ENCODE measurements at regions not wholly inside any gene's neighbourhood (a gene's known extent, or its start where the extent isn't known, plus 50 kb on each side); places are given as distances from the start of the nearest gene placed in this dataset.

GRCh38 chr11:13875643-13876042 is 86.9 kb upstream of the SPON1 start:
- Histone ChIP-seq H4K20me1 (ENCODE audit: insufficient read depth, low read length) (no peaks in the 10 kb centered on the region), H3K4me3 (ENCODE audit: insufficient read depth, low read depth, low read length) (no peak overlapping the region), H3K79me2 (ENCODE audit: insufficient read depth, low read length) (no peaks in the 10 kb centered on the region), H3K9me3 (ENCODE audit: insufficient read depth, low read depth, low read length) (no peaks in the 10 kb centered on the region), H2AFZ (ENCODE audit: low read depth, low read length) (no peak overlapping the region), H3K36me3 (ENCODE audit: insufficient read depth, low read length) (no peaks in the 10 kb centered on the region), H3K9ac (ENCODE audit: low read length) (no peak overlapping the region), H3K27me3 (ENCODE audit: insufficient read depth, low read length) (no peaks in the 10 kb centered on the region), H3K27ac (ENCODE audit: low read depth, low read length) (no peak overlapping the region), H3K4me2 (ENCODE audit: low read length) (no peak overlapping the region), H3K4me1 (ENCODE audit: insufficient read depth, low read length) (no peaks in the 10 kb centered on the region)
- TF ChIP-seq CTCF (IDR thresholded peaks at IDR 0.05; ENCODE audit: insufficient read depth, low read depth, low read length): no peak
- no peak for TF ChIP-seq EZH2 (IDR thresholded peaks at IDR 0.05; ENCODE audit: insufficient read depth, low read length)
- no peak overlapping the region for H3K27ac Mint-ChIP-seq (ENCODE audit: unreplicated experiment)
- peaks cover 36% of the 10 kb centered on the region for H3K27me3 Mint-ChIP-seq (ENCODE audit: low read depth, unreplicated experiment)
- DNase-seq (ENCODE audit: low read depth): no peak
- no peaks in the 10 kb centered on the region for H3K36me3 Mint-ChIP-seq (ENCODE audit: low read depth, unreplicated experiment)
- H3K4me3 Mint-ChIP-seq (ENCODE audit: unreplicated experiment): no peak overlapping the region
- FAIRE-seq: no peak
- peaks cover 6% of the 10 kb centered on the region for H3K9me3 Mint-ChIP-seq (ENCODE audit: unreplicated experiment)
- peaks cover 4% of the 10 kb centered on the region for H3K4me1 Mint-ChIP-seq (ENCODE audit: low read depth, unreplicated experiment)

GRCh38 chr11:13876423-13876822 is 86.1 kb upstream of the SPON1 start:
- peaks cover 6% of the 10 kb centered on the region for H3K9me3 Mint-ChIP-seq (ENCODE audit: unreplicated experiment)
- no peak for TF ChIP-seq CTCF (IDR thresholded peaks at IDR 0.05; ENCODE audit: insufficient read depth, low read depth, low read length)
- TF ChIP-seq EZH2 (IDR thresholded peaks at IDR 0.05; ENCODE audit: insufficient read depth, low read length): no peak
- no peak overlapping the region for H3K9ac ChIP-seq (ENCODE audit: low read length)
- DNase-seq (ENCODE audit: low read depth) (no peak), FAIRE-seq (no peak)
- H3K27ac ChIP-seq (ENCODE audit: low read depth, low read length): no peak overlapping the region
- H3K27me3 ChIP-seq (ENCODE audit: insufficient read depth, low read length): no peaks in the 10 kb centered on the region
- H2AFZ ChIP-seq (ENCODE audit: low read depth, low read length): no peak overlapping the region
- H3K27ac Mint-ChIP-seq (ENCODE audit: unreplicated experiment): no peak overlapping the region
- peaks cover 4% of the 10 kb centered on the region for H3K4me1 Mint-ChIP-seq (ENCODE audit: low read depth, unreplicated experiment)
- H3K79me2 ChIP-seq (ENCODE audit: insufficient read depth, low read length): no peaks in the 10 kb centered on the region
- H3K36me3 ChIP-seq (ENCODE audit: insufficient read depth, low read length): no peaks in the 10 kb centered on the region
- no peaks in the 10 kb centered on the region for H3K4me1 ChIP-seq (ENCODE audit: insufficient read depth, low read length)
- H4K20me1 ChIP-seq (ENCODE audit: insufficient read depth, low read length): no peaks in the 10 kb centered on the region
- H3K9me3 ChIP-seq (ENCODE audit: insufficient read depth, low read depth, low read length): no peaks in the 10 kb centered on the region
- H3K27me3 Mint-ChIP-seq (ENCODE audit: low read depth, unreplicated experiment): peaks cover 30% of the 10 kb centered on the region
- no peaks in the 10 kb centered on the region for H3K36me3 Mint-ChIP-seq (ENCODE audit: low read depth, unreplicated experiment)
- H3K4me2 ChIP-seq (ENCODE audit: low read length): no peak overlapping the region
- H3K4me3 Mint-ChIP-seq (ENCODE audit: unreplicated experiment): no peak overlapping the region
- H3K4me3 ChIP-seq (ENCODE audit: insufficient read depth, low read depth, low read length): no peak overlapping the region

- Mint-ChIP-seq H3K9me3 (ENCODE audit: unreplicated experiment) (peaks cover 6% of the 10 kb centered on the region), H3K4me1 (ENCODE audit: low read depth, unreplicated experiment) (peaks cover 2% of the 10 kb centered on the region), H3K27ac (ENCODE audit: unreplicated experiment) (no peak overlapping the region), H3K27me3 (ENCODE audit: low read depth, unreplicated experiment) (peaks cover 27% of the 10 kb centered on the region), H3K36me3 (ENCODE audit: low read depth, unreplicated experiment) (no peaks in the 10 kb centered on the region), H3K4me3 (ENCODE audit: unreplicated experiment) (no peak overlapping the region)
- no peak for FAIRE-seq
- Histone ChIP-seq H4K20me1 (ENCODE audit: insufficient read depth, low read length) (no peaks in the 10 kb centered on the region), H3K4me1 (ENCODE audit: insufficient read depth, low read length) (no peaks in the 10 kb centered on the region), H3K9ac (ENCODE audit: low read length) (no peak overlapping the region), H3K27me3 (ENCODE audit: insufficient read depth, low read length) (no peaks in the 10 kb centered on the region), H3K9me3 (ENCODE audit: insufficient read depth, low read depth, low read length) (no peaks in the 10 kb centered on the region), H3K79me2 (ENCODE audit: insufficient read depth, low read length) (no peaks in the 10 kb centered on the region), H3K4me2 (ENCODE audit: low read length) (no peak overlapping the region), H3K4me3 (ENCODE audit: insufficient read depth, low read depth, low read length) (no peak overlapping the region), H3K27ac (ENCODE audit: low read depth, low read length) (no peak overlapping the region), H2AFZ (ENCODE audit: low read depth, low read length) (no peak overlapping the region), H3K36me3 (ENCODE audit: insufficient read depth, low read length) (no peaks in the 10 kb centered on the region)
- TF ChIP-seq EZH2 (IDR thresholded peaks at IDR 0.05; ENCODE audit: insufficient read depth, low read length) (no peak), CTCF (IDR thresholded peaks at IDR 0.05; ENCODE audit: insufficient read depth, low read depth, low read length) (no peak)
- DNase-seq (ENCODE audit: low read depth): no peak
These were observed 84.4 kb upstream of the SPON1 start for GRCh38 chr11:13878077-13878476.
